GM19043 (cell line): ENCODE measurements at regions not wholly inside any gene's neighbourhood (a gene's known extent, or its start where the extent isn't known, plus 50 kb on each side); places are given as distances from the start of the nearest gene placed in this dataset.

ENCODE experiments used
- ATAC-seq: cut with Tn5 transposase; IDR thresholded peaks from one replicate; pipeline ENCODE4 v1.9.1; 2021; ENCODE audit warnings: low read depth; ENCODE audit not compliant: unreplicated experiment

DNA sequence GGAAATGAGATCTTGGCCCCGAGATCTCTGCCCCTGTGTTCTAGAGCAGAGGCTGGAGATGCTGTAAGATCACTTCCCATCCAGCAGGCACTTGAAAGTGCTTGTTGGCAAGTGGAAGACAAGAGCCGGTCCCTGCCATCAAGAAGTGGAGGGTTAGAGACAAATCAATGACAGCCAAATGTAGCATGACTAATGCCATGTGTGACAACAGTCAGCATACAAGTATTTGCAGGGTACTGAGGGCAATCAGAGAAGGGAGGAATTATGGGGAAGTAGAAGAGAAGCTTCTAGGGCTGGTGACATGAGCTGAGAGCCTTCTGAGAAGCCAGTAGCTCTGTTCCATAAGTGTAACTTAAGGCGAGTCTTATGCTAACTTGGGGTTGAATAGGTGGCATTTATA, 58.6 kb downstream of the TMEM17 start:
- no peak for ATAC-seq

DNA sequence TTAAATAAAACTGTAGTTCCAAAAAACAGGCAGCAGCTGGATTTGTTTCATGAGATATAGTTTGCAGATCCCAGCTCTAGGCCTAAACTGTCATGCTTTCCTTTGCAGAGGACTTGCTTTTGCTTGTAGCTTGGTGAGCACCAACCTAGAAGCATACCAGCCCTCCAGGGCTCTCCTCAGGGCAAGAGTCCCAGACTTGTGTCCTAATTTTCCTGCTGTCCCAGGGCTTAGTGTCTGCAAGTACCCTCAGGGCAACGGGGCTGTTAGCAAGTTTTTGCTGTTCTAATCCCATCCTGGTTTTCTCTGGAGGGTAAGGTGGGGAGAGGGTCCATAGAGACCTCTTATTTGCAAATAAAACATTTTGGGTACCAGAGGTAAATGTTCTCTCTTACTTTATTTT, 59.5 kb downstream of the TMEM17 start:
- ATAC-seq: no peak

GRCh38 chr2:62443886-62444285, 62.1 kb downstream of the TMEM17 start:
- no peak for ATAC-seq

- ATAC-seq: no peak
Measured at GRCh38 chr2:62443471-62443870, 62.5 kb downstream of the TMEM17 start.

- no peak for ATAC-seq
Measured at GRCh38 chr2:62441824-62442223, 64.2 kb downstream of the TMEM17 start.

DNA sequence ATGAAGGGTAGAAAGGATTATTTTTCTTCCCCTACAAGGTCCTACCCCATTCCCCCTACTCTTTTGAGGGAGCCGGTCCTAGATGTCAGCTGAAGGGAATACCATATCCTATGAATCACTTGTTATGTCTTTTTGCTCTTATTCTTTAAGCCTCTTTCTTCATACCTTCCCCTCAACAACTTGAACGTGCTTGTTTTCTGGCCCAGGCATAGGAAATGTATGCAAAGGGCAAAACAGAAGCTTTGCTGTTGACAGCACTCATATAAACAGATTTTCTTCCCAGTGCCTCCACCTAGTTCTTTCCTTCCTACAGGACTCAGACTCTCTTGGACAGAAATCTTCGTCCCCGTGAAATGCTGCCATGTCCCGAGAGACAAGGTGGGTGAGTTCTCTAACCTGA, 64.6 kb downstream of the TMEM17 start:
- no peak for ATAC-seq

GRCh38 chr2:62440281-62440946, 65.6 kb downstream of the TMEM17 start:
- ATAC-seq: no peak

- ATAC-seq: no peak
Measured at GRCh38 chr2:62439425-62439824, 66.6 kb downstream of the TMEM17 start.

DNA sequence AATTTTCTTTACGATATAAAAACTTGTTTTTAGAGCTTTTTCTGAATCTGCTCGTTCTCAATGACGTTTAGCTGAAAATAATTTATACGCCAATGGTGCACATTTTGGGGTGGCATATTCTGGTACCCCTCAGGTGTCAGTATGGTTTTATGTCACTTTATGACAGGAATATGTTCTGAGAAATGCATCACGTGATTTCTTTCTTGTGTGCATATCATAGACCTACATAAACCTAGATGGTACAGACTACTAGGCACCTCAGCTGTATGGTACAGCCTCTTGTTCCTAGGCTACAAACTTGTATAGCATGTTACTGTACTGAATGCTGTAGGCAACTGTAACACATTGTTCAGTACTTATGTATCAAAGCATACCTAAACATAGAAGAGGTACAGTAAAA, 68.2 kb downstream of the TMEM17 start:
- no peak for ATAC-seq

DNA sequence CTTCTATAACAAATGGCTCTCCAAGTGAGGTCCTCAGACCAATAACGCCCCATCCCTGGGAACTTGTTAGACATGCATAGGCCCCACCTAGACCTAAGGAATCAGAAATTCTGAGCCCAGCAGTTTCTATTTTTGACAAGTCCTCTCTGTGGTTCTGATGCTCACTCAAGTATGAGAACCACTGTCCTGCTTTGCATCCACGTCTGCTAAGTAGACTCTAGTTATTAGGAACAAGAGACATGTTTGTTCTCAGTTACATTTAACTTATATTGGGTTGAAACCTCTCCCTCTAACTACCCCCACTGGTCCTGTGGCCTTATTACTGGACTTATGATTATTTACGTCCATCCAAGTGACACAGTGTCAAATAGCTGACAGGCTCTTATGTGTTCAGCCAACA, 70.3 kb downstream of the TMEM17 start:
- peak; percentile 89 for ATAC-seq

GRCh38 chr2:62432407-62432806, 73.6 kb downstream of the TMEM17 start:
- ATAC-seq: no peak

DNA sequence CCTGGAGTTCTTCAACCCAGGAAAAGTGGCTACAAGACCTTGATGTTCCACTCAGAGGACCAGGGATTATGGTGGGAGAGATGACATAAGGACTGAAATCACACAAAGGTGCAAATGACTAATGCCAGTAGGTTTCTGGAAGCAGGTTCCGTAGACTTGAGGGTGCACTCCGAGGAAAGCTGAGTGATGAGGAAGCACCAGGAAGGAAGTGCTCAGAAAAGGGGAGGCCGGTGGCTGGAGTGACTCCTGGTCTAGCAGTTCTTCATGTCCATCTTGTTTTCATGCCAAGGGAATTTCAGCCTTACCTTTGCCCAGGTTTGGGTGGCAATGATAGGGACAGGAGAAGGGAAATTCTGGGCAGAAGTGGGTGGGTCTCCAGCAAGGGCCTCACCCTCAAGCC, 74.5 kb downstream of the TMEM17 start:
- ATAC-seq: no peak

DNA sequence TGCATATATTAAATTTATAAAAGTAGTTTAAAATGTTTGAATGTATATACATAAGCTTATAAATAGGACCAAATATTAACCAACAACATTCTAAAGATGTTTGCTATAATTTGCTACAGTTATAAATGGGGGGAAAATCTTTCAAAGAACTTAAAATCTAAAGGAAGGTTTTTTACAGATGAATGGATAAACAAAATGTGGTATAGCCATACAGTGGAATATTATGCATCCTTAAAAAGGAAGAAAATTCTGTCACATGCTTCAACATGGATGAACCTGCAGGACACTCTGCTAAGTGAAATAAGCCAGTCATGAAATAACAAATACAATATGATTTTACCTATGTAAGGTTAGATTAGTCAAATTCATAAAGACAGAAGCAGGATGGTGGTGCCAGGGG, 75.8 kb downstream of the TMEM17 start:
- ATAC-seq: no peak

DNA sequence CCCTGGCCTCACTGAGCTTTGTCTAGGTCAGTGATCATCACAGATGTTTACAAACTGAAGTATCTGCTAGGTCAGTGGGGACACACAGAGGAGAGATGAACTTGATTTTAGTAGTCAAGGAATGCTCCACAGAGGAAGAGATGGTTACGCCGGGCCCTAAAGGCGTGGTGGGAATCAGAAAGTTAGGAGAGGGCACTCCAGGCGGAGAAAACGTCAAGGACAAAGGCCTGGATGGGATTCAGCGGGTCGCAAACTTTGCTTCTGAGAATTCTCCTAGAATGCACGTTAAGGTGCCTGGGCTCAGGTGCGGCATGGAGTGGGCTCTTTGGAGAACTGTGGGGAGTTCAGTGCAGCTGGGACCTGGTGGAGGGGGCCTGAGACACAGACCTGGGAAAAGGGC, 78.8 kb downstream of the TMEM17 start:
- ATAC-seq: no peak

GRCh38 chr2:62426154-62426912, 79.7 kb downstream of the TMEM17 start:
- no peak for ATAC-seq

GRCh38 chr2:62425684-62426083, 80.3 kb downstream of the TMEM17 start:
- no peak for ATAC-seq

DNA sequence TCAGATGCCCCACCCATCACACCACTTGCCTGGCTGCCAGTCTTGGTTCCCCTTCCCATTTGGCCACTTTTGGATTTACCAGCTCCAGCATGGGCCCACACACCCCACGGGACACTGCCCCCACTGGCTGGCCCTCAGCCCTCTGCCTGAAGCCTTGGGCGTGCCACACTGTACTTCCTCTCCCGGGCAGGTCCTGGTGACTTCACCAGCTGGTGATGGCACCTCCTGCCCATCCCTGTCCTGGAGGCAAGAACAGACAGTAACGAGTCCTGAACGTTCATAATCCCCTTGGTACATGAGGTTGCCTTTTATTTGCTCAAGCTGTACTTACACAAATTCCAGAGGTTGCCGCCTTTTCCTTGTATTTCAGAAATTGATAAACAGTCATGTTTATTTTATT, 81.1 kb downstream of the TMEM17 start:
- ATAC-seq: no peak

DNA sequence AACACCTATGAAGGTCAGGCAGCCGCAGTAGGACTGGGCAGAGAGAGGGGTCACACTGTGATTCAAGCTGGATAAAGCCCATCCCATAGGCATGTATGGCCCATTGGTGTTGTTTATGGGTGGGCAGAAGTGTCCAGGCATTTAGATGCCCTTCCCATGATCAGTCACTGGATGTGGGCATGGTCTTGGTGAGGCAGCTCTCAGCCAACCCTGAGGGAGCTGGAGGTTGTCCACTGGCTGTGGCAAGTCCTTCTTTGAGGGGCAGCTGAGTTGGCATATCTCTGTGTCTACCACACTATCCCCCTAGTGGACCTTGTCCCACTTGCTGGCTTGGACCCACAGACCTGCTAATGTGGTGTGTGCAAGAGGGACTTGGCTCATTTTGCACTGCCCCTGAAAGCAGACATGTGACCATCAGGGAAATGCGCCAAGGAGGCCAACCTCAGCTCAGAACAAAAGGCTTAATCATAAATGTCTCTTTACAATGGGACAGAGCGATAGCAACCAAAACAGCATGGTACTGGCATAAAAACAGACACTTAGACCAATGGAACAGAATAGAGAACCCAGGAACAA, 82.0 kb downstream of the TMEM17 start:
- ATAC-seq: no peak

DNA sequence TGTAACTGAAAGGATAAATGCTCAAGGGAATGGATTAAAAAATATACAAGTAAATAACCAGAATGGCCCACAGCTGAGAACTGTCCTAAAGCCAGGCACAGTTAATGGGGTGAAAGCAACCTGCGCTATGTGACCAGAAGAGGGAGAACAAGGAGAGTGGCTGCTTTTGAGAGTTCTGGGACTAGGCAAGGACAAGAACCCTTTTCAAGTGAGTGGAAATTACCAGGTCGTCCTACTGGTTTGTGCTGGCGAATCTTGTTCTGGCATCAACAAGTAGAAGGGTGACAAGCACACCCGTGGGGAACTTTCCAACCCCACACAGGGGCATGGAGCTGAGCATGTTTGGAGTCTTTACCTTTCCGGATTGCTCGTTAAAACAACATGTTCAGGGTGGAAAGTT, 82.8 kb downstream of the TMEM17 start:
- ATAC-seq: no peak

- no peak for ATAC-seq
Measured at GRCh38 chr2:62415518-62415917, 90.5 kb downstream of the TMEM17 start.

DNA sequence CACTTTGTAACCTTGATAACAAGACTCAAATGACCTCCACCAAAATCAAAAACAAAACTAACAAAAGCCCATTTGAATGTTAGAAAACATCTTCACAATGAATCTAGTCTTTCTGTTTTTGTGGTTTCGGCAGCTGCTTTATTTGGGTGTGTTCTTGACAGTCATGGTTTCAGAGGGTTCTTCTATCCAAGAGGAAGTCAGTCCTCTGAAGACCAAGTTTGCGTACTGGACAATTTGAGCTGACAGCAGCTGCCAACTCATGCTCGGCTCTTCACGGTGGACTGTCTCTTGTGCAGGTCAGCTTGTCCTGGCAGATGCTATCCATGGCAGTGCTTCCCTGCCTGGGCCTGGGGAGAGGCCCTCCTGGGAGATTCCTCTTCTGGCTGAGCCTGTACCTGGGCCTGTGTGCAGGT, 91.0 kb downstream of the TMEM17 start:
- peak; percentile 77 for ATAC-seq

- no peak for ATAC-seq
Measured at GRCh38 chr2:62413116-62413663, 92.8 kb downstream of the TMEM17 start.
